Mammary epithelial cell (primary cell): ENCODE measurements at regions not wholly inside any gene's neighbourhood (a gene's known extent, or its start where the extent isn't known, plus 50 kb on each side); places are given as distances from the start of the nearest gene placed in this dataset.

ENCODE experiments used
- CTCF ChIP-seq, 2 donors: IDR thresholded peaks in 1 of 2; conservative IDR thresholded peaks in 1 of 2; 2 replicates each; pipeline ENCODE4 v1.5.1; 2011 to 2012; ENCODE audit warnings: inconsistent platforms in 2 of 2, low read length in 2 of 2, mild to moderate bottlenecking in 2 of 2, control low read depth in 1 of 2, low read depth in 1 of 2; ENCODE audit not compliant: insufficient read depth in 1 of 2; ENCODE audit errors: extremely low read depth in 1 of 2
- EZH2 ChIP-seq: IDR thresholded peaks from 2 replicates; pipeline ENCODE4 v1.6.1; 2012; ENCODE audit warnings: low read length, inconsistent platforms, borderline replicate concordance

DNA sequence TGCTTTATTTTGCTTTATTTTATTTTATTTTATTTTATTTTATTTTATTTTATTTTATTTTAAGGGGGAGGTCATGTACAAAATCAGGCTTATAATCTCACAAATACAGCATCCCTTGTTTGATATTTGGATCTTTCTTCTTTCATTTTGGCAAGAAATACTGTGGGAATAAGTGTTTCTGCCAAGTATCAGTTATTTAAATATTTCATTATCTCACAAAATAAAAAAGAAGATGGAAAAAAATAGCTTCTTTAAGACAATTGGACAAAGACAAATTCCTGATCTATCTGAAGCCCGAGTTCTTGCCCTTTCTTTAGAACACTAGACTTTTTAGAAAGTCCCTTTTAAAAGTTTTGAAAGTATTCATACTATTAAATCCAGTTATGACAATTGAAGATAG is 560.5 kb upstream of the ZEB2 start:
- TF ChIP-seq CTCF (conservative IDR thresholded peaks at IDR 0.05 in 1 of 2, IDR thresholded peaks at IDR 0.05 in 1 of 2; ENCODE audit: extremely low read depth in 1 of 2, insufficient read depth in 1 of 2, low read depth in 1 of 2, low read length in 2 of 2) (no peak), EZH2 (no peak)
